IMR-90 (cell line): ENCODE measurements at regions not wholly inside any gene's neighbourhood (a gene's known extent, or its start where the extent isn't known, plus 50 kb on each side); places are given as distances from the start of the nearest gene placed in this dataset.

Experiments used
- BHLHE40 ChIP-seq: fragments of 150-350 bp; IDR thresholded peaks from 2 replicates; pipeline ENCODE4 v1.6.1; 2016; ENCODE audit warnings: mild to moderate bottlenecking, low read depth, low read length
- POLR2A ChIP-seq: IDR thresholded peaks from 2 replicates; pipeline ENCODE4 v1.6.1; 2012; ENCODE audit warnings: mild to moderate bottlenecking, low read depth, low read length
- TF ChIP-seq, protein P1 (sequence below): conservative IDR thresholded peaks from 2 replicates; pipeline ENCODE4 v1.5.1; 2012; ENCODE audit warnings: mild to moderate bottlenecking, low read depth, low read length, improper control_type of control experiment

DNA sequence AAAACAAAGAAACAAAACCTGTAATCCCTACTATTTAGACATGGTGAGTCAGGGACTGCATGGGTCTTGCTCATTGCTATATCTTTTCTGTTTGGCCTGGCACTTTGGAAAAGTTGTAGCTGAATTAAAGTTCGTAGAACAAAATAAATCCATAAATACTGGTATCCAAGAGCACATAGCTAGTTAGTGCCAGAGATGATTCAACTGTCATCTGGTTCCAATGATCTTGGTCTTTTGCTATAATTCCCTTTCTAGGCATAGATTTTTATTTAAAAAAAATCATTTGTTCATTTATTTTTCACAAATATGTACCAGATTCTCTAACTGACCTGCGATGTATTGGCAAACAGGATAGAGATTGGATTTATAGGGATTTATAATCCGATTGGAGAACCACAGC lies 1436.1 kb upstream of the GOT2 start:
- TF ChIP-seq POLR2A (no peak), BHLHE40 (no peak)
- TF ChIP-seq, protein P1, sequence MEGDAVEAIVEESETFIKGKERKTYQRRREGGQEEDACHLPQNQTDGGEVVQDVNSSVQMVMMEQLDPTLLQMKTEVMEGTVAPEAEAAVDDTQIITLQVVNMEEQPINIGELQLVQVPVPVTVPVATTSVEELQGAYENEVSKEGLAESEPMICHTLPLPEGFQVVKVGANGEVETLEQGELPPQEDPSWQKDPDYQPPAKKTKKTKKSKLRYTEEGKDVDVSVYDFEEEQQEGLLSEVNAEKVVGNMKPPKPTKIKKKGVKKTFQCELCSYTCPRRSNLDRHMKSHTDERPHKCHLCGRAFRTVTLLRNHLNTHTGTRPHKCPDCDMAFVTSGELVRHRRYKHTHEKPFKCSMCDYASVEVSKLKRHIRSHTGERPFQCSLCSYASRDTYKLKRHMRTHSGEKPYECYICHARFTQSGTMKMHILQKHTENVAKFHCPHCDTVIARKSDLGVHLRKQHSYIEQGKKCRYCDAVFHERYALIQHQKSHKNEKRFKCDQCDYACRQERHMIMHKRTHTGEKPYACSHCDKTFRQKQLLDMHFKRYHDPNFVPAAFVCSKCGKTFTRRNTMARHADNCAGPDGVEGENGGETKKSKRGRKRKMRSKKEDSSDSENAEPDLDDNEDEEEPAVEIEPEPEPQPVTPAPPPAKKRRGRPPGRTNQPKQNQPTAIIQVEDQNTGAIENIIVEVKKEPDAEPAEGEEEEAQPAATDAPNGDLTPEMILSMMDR: no peak
